BLaER1 (cell line): ENCODE measurements at regions not wholly inside any gene's neighbourhood (a gene's known extent, or its start where the extent isn't known, plus 50 kb on each side); places are given as distances from the start of the nearest gene placed in this dataset.
A peak's percentile ranks its signal among the peaks of the same experiment; 100 is the strongest.

Source experiments
- H3K27ac ChIP-seq: shearing (Covaris generic); formaldehyde crosslinking; 2 replicates; pipeline ENCODE4 v1.8.1; 2022
- H3K27me3 ChIP-seq: shearing (Covaris generic); formaldehyde crosslinking; 2 replicates; pipeline ENCODE4 v1.8.1; 2022
- H3K36me3 ChIP-seq: shearing (Covaris generic); formaldehyde crosslinking; 2 replicates; pipeline ENCODE4 v1.8.1; 2022
- H3K4me1 ChIP-seq: shearing (Covaris generic); formaldehyde crosslinking; 2 replicates; pipeline ENCODE4 v1.8.1; 2022
- H3K4me2 ChIP-seq: shearing (Covaris generic); formaldehyde crosslinking; 2 replicates; pipeline ENCODE4 v1.8.1; 2022
- H3K4me3 ChIP-seq: shearing (Covaris generic); formaldehyde crosslinking; 2 replicates; pipeline ENCODE4 v1.8.1; 2022
- H3K9ac ChIP-seq: shearing (Covaris generic); formaldehyde crosslinking; 2 replicates; pipeline ENCODE4 v1.8.1; 2022
- H3K9me3 ChIP-seq: shearing (Covaris generic); formaldehyde crosslinking; 2 replicates; pipeline ENCODE4 v1.8.1; 2022
- H4K20me1 ChIP-seq: shearing (Covaris generic); formaldehyde crosslinking; 2 replicates; pipeline ENCODE4 v1.8.1; 2022
- Cebpa-rat ChIP-seq: shearing (Covaris generic); IDR thresholded peaks from 2 replicates; pipeline ENCODE4 v1.8.1; 2022

GRCh38 chr3:25086721-25087120, 341.3 kb upstream of the RARB start:
- TF ChIP-seq Cebpa-rat: no peak
- Histone ChIP-seq H3K27me3 (no peaks in the 10 kb centered on the region), H3K27ac (no peak overlapping the region), H3K36me3 (no peaks in the 10 kb centered on the region), H3K9ac (no peak overlapping the region), H3K4me2 (no peak overlapping the region), H3K9me3 (no peaks in the 10 kb centered on the region), H4K20me1 (no peaks in the 10 kb centered on the region), H3K4me3 (no peak overlapping the region), H3K4me1 (no peaks in the 10 kb centered on the region)

GRCh38 chr3:25088284-25088683, 339.8 kb upstream of the RARB start:
- Histone ChIP-seq H3K4me2 (no peak overlapping the region), H3K36me3 (no peaks in the 10 kb centered on the region), H3K9ac (no peak overlapping the region), H4K20me1 (no peaks in the 10 kb centered on the region), H3K9me3 (no peaks in the 10 kb centered on the region), H3K27ac (no peak overlapping the region), H3K4me3 (no peak overlapping the region), H3K27me3 (no peaks in the 10 kb centered on the region), H3K4me1 (no peaks in the 10 kb centered on the region)
- TF ChIP-seq Cebpa-rat: no peak

DNA sequence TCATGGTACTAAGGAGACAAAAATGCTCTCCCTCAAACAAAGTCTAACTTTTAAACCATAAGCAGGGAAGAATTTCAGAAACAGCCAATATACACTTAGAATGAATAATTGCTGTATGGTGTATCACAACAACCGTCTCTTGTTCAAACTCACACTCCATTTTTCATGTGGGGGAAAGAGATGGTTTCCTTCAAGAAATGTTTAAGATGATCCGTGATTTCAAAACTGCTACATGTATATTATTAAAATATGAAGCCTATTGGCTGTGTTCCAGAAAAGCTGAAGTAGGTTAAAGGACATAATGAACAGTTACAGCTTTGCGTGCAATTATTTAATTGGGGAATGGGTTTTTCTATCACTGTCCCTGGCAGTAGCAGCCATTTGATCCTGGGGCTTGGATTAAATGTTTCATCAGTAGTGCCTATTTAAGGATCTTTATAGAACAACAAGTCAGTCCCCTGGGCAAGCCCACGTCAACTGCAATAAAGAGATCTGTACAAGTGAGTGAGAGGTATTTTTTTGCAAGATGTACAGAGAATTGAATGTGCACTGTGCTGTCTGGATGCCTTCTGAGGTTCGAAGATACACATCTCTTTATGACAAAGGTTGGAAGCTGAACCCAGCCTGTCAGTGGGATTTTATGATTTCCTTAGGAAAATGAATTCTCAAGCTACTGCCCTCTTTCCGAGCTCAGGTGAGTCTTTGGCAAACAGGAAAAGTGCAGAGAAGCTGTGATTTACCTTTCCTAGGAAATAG, 337.2 kb upstream of the RARB start:
- no peaks in the 10 kb centered on the region for H3K27me3 ChIP-seq
- no peaks in the 10 kb centered on the region for H3K4me1 ChIP-seq
- no peak overlapping the region for H3K4me2 ChIP-seq
- no peak overlapping the region for H3K4me3 ChIP-seq
- no peak overlapping the region for H3K9ac ChIP-seq
- no peaks in the 10 kb centered on the region for H3K36me3 ChIP-seq
- no peak overlapping the region for H3K27ac ChIP-seq
- no peaks in the 10 kb centered on the region for H3K9me3 ChIP-seq
- H4K20me1 ChIP-seq: no peaks in the 10 kb centered on the region
- no peak for TF ChIP-seq Cebpa-rat

DNA sequence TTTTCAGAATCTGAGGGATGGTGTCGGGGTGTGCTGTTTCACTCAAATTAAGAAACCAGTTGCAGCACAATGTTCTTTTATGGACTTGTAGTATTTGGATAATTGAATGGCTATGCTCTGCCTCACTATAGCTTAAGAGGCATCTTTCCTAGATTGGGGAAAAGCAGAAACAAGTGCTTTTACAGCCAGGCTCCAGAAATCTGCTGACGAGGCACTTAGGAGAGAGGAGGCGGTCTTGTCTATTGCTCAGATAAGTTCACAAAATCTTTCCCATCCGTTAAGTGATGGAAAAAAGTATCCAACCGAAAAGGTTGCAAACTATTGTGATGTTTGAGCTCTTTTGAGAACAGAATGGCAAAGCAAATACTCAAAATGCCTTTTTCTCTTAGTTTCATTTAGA, 336.1 kb upstream of the RARB start:
- Histone ChIP-seq H3K4me2 (no peak overlapping the region), H3K36me3 (no peaks in the 10 kb centered on the region), H3K9ac (no peak overlapping the region), H3K27me3 (no peaks in the 10 kb centered on the region), H4K20me1 (no peaks in the 10 kb centered on the region), H3K4me1 (peaks cover 7% of the 10 kb centered on the region), H3K27ac (no peak overlapping the region), H3K9me3 (no peaks in the 10 kb centered on the region), H3K4me3 (no peak overlapping the region)
- no peak for TF ChIP-seq Cebpa-rat

DNA sequence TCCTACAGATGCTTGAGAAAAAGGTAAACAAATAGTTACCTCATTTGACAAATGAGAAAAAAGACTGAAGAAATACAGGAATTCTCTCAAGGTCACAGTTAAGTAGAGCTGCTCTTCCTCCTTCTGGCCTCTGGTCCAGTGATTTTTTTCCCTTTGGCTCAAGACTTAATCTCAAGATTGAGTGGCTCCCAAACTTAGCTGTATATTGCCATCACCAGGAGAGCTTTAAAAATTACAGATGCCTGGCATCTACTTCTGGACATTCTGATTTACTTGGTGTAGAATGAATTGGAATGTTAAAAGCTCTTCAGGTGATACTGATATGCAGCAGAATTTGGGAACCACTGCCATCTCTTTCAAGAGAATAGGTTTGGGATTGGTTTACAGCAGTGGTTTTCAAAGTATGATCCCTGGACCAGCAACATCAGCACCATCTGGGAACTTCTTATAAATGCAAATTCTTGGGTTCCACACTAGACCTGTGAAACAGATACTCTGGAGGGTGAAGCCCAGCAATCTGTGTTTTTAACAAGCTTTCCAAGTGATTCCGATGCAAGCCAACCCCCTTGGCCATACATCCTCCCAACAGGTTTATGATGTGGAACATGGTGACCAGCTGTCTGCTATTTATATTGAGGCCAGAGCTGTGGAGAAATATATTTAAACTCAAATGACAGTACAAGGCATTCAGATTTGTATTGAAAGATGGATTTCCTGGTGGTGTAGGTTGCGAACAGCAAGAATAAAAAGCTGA, 333.0 kb upstream of the RARB start:
- H3K9me3 ChIP-seq: no peaks in the 10 kb centered on the region
- H4K20me1 ChIP-seq: no peaks in the 10 kb centered on the region
- H3K4me1 ChIP-seq: peaks cover 21% of the 10 kb centered on the region
- no peak overlapping the region for H3K4me2 ChIP-seq
- no peak for TF ChIP-seq Cebpa-rat
- H3K27ac ChIP-seq: no peak overlapping the region
- H3K27me3 ChIP-seq: no peaks in the 10 kb centered on the region
- no peak overlapping the region for H3K4me3 ChIP-seq
- H3K9ac ChIP-seq: no peak overlapping the region
- no peaks in the 10 kb centered on the region for H3K36me3 ChIP-seq

DNA sequence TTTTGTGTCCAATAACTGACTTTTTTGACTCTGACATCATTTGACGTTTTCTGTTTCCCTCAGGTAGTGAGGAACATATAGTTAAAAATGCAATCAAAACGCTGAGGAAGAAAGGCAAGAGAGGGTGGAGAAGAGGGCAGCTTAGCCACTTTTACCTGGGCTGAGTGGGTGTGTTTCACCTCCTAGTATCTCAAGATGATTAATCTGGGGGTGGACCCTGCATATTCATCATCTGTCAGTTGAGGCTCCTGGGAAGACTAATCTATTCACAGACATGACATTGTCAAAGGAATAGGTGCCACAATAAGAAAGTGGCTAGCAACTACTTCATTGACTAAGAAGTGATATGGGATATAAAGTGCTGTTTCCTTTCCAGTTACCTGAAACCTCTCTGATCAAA, 331.5 kb upstream of the RARB start:
- H3K4me2 ChIP-seq: peak overlapping the region; percentile 64
- H4K20me1 ChIP-seq: no peaks in the 10 kb centered on the region
- H3K27me3 ChIP-seq: no peaks in the 10 kb centered on the region
- H3K4me3 ChIP-seq: no peak overlapping the region
- no peak for TF ChIP-seq Cebpa-rat
- H3K9ac ChIP-seq: no peak overlapping the region
- peaks cover 21% of the 10 kb centered on the region for H3K4me1 ChIP-seq
- H3K27ac ChIP-seq: no peak overlapping the region
- no peaks in the 10 kb centered on the region for H3K9me3 ChIP-seq
- no peaks in the 10 kb centered on the region for H3K36me3 ChIP-seq

GRCh38 chr3:25097023-25097422, 331.0 kb upstream of the RARB start:
- H3K9me3 ChIP-seq: no peaks in the 10 kb centered on the region
- H4K20me1 ChIP-seq: no peaks in the 10 kb centered on the region
- peak overlapping the region; percentile 64 for H3K4me2 ChIP-seq
- no peak overlapping the region for H3K4me3 ChIP-seq
- peaks cover 21% of the 10 kb centered on the region for H3K4me1 ChIP-seq
- no peak overlapping the region for H3K27ac ChIP-seq
- H3K27me3 ChIP-seq: no peaks in the 10 kb centered on the region
- no peak overlapping the region for H3K9ac ChIP-seq
- no peak for TF ChIP-seq Cebpa-rat
- no peaks in the 10 kb centered on the region for H3K36me3 ChIP-seq

- Histone ChIP-seq H3K9me3 (no peaks in the 10 kb centered on the region), H3K9ac (no peak overlapping the region), H3K36me3 (no peaks in the 10 kb centered on the region), H3K4me3 (no peak overlapping the region), H4K20me1 (no peaks in the 10 kb centered on the region), H3K4me2 (no peak overlapping the region), H3K4me1 (peaks cover 21% of the 10 kb centered on the region), H3K27ac (no peak overlapping the region), H3K27me3 (no peaks in the 10 kb centered on the region)
- TF ChIP-seq Cebpa-rat: no peak
Measured at GRCh38 chr3:25099666-25100065, 328.4 kb upstream of the RARB start.

DNA sequence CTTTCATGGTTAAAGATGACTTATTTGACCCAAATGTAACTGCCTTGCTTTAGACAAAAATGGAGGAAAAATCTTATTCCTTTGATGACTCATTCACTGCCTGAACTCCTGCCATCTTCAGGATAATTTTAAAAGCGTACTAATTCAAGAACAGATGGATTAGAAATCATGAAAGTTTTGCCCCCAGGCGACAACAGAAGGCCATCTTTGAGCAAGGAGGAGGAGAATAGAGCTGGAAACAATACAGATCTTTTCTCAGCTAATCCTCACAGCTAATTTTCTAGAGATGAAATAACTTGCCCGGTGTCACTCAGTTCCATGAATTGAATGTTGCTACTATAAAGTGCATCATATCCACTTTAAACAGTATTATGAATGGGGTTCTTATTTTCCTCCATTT, 324.7 kb upstream of the RARB start:
- Histone ChIP-seq H3K36me3 (no peaks in the 10 kb centered on the region), H4K20me1 (no peaks in the 10 kb centered on the region), H3K27me3 (no peaks in the 10 kb centered on the region), H3K27ac (no peak overlapping the region), H3K4me2 (no peak overlapping the region), H3K9ac (no peak overlapping the region), H3K9me3 (no peaks in the 10 kb centered on the region), H3K4me1 (no peaks in the 10 kb centered on the region), H3K4me3 (no peak overlapping the region)
- TF ChIP-seq Cebpa-rat: no peak

GRCh38 chr3:25107918-25108617, 320.0 kb upstream of the RARB start:
- H3K27me3 ChIP-seq: no peaks in the 10 kb centered on the region
- H3K27ac ChIP-seq: no peak overlapping the region
- no peak for TF ChIP-seq Cebpa-rat
- no peaks in the 10 kb centered on the region for H4K20me1 ChIP-seq
- H3K4me2 ChIP-seq: no peak overlapping the region
- H3K9ac ChIP-seq: no peak overlapping the region
- H3K4me1 ChIP-seq: no peaks in the 10 kb centered on the region
- no peak overlapping the region for H3K4me3 ChIP-seq
- no peaks in the 10 kb centered on the region for H3K9me3 ChIP-seq
- H3K36me3 ChIP-seq: no peaks in the 10 kb centered on the region
